GM12872 (cell line): ENCODE measurements at regions not wholly inside any gene's neighbourhood (a gene's known extent, or its start where the extent isn't known, plus 50 kb on each side); places are given as distances from the start of the nearest gene placed in this dataset.

Source experiments
- TF ChIP-seq, protein P1 (sequence below): IDR thresholded peaks from 3 replicates; pipeline ENCODE4 v1.5.1; 2011; ENCODE audit warnings: low read depth, mild to moderate bottlenecking, low read length, moderate library complexity; ENCODE audit not compliant: insufficient read depth

- TF ChIP-seq, protein P1, sequence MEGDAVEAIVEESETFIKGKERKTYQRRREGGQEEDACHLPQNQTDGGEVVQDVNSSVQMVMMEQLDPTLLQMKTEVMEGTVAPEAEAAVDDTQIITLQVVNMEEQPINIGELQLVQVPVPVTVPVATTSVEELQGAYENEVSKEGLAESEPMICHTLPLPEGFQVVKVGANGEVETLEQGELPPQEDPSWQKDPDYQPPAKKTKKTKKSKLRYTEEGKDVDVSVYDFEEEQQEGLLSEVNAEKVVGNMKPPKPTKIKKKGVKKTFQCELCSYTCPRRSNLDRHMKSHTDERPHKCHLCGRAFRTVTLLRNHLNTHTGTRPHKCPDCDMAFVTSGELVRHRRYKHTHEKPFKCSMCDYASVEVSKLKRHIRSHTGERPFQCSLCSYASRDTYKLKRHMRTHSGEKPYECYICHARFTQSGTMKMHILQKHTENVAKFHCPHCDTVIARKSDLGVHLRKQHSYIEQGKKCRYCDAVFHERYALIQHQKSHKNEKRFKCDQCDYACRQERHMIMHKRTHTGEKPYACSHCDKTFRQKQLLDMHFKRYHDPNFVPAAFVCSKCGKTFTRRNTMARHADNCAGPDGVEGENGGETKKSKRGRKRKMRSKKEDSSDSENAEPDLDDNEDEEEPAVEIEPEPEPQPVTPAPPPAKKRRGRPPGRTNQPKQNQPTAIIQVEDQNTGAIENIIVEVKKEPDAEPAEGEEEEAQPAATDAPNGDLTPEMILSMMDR = no peak
These were observed 1639.5 kb upstream of the MIR17HG start for GRCh38 chr13:89708013-89708412.

- TF ChIP-seq, protein P1 = no peak
These were observed 1626.3 kb upstream of the MIR17HG start for GRCh38 chr13:89721216-89721615.

DNA sequence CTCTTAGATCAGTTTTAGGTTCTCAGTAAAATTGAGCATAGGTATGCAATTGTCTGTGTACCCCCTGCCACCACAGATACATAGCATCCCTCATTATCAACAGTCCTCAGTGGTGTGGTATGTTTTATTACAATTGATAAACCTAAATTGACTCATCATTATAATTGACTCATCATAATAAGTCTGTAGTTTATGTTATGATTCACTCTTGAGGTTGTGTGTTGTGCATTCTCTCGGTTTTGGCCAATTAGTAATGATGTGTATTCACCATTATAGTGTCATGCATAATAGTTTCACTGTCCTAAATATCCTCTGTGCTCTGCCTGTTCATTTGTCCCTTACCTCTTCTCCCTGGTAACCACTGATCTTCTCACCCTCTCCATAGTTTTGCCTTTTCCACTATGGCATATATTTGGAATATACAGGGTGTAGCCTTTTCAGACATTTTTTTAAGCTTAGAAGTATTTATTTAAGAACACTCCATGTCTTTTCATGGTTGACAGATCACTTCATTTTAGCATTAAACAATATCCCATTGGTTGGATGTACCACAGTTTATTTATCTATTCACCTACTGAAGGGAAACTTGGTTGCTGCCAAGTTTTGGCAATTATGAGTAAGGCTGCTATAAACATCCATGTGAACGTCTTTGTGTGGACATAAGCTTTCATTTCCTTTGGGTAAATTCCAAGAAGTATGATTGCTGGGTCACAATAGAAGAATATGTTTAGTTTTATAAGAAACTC is 1620.6 kb upstream of the MIR17HG start:
- TF ChIP-seq, protein P1 = no peak

DNA sequence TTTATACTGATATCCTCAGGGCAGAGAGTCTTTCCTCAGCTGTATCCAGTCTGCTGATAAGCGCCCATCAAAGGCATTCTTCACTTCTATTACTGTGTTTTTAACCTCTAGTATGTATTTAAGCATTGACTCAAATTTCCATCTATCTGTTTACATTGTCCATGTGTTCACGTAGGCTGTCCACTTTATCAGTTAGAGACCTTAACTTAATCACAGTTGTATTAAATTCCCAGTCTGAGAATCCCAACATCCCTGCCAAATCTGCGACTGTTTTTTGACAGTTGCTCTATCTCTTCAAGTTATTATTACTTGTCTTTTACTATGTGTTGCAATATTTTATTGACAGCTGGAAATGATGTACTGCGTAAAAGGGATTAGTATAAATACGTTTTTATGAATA is 1613.7 kb upstream of the MIR17HG start:
- TF ChIP-seq, protein P1 = no peak

DNA sequence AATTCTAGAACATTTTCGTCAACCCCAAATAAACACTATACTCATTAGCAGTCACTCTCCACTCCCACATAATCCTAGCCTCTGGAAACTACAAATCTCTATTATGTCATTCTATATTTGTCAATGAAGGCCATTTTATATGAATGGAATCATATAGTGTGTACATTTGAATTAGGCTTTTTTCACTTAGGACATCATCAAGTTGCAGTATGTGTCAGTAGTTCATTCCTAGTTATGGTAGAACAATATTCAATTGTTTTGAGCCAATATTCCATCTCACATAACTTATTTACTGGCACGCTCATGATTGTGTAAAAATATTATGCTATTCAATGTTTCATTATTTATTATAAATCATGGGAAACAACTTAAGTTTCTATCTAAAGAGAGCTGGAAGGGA is 1610.4 kb upstream of the MIR17HG start:
- TF ChIP-seq, protein P1 = no peak

DNA sequence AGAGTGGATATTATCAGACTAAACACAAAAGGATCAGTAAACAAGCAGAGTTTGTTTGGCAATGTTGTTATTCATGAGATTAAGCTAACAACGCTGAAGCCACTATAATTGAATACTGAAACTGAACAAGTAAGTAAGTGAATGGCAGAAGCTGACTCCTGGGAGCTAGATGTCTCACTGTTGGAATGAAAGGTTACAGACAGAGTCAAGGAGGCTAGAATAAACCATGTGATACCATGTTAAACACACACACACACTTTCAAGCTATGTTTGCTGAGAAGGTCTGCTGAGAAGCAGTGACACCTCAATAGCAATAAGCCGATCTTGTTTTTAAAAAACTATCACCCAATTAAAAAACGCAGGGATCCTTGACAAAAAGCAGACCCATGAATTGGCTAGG is 1609.4 kb upstream of the MIR17HG start:
- TF ChIP-seq, protein P1 = no peak

DNA sequence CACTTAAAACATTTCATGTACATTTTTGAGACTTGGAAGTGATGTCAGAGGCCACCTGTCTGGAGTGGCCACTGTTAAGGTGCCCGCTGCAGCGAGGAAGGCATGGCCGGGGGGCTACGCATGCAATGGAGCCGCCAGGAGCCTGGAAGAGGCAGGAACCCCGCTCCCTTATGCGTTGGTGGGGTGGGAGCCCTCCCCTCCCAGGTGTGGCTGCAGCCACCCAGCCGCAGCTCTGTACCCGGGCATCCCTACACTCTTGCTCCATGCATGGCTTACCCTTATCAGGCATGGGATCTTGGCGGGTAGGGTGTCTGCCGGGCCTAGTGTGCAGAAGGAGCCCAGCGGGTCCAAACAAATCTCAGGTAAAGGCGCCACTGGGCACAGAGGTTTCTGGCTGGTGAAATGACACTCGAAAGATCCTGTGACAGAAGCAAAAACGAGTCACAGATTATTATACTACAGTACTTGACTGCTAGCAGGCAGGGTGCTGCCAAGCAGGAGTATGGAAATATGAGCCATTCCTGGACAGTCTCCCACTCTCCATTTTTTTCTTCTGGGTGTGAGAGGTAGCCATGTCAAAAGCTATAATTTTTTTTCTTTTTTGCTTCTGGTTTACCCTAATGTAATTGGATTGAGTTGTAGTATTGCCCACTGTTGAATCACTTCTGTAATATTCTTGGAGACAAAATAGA is 1606.3 kb upstream of the MIR17HG start:
- TF ChIP-seq, protein P1 = no peak
